ENCODE measurements at regions not wholly inside any gene's neighbourhood (a gene's known extent, or its start where the extent isn't known, plus 50 kb on each side); places are given as distances from the start of the nearest gene placed in this dataset.

DNA sequence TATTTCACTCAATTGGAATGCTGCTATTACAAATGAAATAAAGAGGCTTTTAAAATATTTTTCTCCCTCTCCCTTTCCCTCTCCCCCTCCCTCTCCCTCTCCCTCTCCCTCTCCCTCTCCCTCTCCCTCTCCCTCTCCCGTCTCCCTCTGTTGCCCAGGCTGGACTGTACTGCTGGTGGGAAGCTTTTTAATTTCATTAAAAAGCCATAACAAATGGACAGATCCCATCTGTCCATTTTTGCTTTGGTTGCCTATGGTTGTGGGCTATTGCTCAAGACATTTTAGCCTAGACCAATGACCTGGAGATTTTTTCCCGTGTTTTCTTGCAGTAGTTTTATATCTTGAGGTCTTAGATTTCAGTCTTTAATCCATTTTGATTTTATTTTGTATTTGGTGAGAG is 107.2 kb upstream of the LRRC3B start:
- TF ChIP-seq, protein P1, sequence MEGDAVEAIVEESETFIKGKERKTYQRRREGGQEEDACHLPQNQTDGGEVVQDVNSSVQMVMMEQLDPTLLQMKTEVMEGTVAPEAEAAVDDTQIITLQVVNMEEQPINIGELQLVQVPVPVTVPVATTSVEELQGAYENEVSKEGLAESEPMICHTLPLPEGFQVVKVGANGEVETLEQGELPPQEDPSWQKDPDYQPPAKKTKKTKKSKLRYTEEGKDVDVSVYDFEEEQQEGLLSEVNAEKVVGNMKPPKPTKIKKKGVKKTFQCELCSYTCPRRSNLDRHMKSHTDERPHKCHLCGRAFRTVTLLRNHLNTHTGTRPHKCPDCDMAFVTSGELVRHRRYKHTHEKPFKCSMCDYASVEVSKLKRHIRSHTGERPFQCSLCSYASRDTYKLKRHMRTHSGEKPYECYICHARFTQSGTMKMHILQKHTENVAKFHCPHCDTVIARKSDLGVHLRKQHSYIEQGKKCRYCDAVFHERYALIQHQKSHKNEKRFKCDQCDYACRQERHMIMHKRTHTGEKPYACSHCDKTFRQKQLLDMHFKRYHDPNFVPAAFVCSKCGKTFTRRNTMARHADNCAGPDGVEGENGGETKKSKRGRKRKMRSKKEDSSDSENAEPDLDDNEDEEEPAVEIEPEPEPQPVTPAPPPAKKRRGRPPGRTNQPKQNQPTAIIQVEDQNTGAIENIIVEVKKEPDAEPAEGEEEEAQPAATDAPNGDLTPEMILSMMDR (IDR thresholded peaks at IDR 0.05; ENCODE audit: low read depth, low read length): no peak
- no peak for TF ChIP-seq POLR2A (IDR thresholded peaks at IDR 0.05; ENCODE audit: extremely low read depth, insufficient read length)
- TF ChIP-seq, protein P2, sequence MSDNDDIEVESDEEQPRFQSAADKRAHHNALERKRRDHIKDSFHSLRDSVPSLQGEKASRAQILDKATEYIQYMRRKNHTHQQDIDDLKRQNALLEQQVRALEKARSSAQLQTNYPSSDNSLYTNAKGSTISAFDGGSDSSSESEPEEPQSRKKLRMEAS (IDR thresholded peaks at IDR 0.05; ENCODE audit: low read depth, low read length): no peak
